HG02759 (cell line): ENCODE measurements at regions not wholly inside any gene's neighbourhood (a gene's known extent, or its start where the extent isn't known, plus 50 kb on each side); places are given as distances from the start of the nearest gene placed in this dataset.

Experiments
- ATAC-seq: cut with Tn5 transposase; IDR thresholded peaks from one replicate; pipeline ENCODE4 v1.9.1; 2021; ENCODE audit warnings: mild to moderate bottlenecking, moderate library complexity; ENCODE audit not compliant: unreplicated experiment

DNA sequence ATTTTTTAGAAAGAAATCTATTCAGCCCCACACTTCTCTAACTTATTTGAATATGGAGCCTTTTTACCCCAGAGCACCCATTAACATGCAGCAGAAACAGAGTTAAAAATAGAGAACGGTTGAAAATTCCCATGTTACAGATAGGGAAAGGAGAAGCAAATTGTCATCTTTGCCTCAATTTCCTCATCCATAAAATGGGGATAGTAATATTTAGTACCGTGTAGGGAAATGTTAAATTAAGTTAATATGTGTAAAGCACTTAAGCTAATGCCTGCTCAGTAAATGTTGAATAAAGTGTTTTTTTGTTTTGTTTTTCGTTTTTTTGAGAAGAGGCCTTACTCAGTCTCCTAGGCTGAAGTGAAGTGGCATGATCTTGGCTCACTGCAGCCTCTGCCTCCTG is 50.3 kb downstream of the NAV1 start:
- ATAC-seq, result no peak

DNA sequence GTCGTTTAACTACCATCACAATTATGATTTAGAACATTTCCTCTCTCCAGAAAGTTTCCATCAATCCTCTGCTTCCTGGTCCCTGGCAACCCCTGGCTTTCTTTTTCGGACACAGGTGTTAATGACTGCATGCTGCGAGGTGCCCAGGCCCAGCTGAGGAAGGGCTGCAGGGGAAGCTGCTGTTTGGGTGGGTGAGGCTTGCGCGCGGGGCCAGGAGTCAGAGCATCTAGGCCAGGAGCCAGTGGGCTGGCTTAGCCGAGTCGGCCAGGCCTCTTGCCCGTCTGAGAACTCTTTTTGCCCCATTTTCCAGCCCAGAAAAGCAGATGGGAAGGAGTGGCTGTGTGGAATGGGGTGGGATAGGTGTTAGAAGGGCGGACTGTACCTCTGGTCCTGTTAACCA is 51.5 kb downstream of the NAV1 start:
- no peak for ATAC-seq

DNA sequence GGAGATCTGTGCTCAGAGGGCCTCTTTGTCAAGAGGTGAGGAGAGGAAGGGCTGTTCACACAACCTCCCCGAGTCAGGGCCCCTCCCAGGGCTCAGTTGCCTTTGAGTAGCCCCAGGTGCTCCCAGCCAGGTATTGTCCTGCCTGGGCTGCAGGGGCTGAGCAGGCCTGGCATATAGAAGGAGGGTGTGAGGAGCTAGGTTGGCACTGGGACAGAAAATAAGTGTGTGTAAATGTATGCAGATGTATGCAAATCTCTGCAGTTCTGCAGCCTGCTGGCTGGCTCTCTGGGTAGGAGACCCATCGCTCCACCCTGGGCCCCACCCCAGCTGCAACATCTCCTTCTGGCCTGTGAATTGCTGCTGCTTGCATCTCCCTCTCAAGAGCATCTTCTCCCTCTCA is 52.4 kb downstream of the NAV1 start:
- ATAC-seq, result no peak

DNA sequence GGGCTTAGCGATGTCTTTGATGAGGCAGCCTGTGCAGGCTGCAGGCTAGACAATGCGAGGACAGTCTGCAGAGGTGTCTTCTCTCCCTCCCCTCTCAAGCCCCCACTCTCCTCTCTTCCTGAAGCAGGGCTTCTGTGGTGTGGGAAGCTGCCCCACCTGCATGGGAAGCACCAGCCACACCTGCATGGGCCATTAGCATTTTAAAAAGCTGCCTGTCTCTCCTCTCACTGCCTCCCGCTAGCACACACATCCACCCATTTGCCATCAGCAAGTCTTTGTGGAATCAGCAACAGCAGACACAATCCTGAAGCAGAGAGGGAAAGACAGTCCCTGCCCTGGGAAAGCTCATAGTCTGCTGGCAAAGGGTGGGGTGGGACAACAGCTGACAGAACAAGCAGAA is 53.1 kb downstream of the NAV1 start:
- ATAC-seq, result no peak

DNA sequence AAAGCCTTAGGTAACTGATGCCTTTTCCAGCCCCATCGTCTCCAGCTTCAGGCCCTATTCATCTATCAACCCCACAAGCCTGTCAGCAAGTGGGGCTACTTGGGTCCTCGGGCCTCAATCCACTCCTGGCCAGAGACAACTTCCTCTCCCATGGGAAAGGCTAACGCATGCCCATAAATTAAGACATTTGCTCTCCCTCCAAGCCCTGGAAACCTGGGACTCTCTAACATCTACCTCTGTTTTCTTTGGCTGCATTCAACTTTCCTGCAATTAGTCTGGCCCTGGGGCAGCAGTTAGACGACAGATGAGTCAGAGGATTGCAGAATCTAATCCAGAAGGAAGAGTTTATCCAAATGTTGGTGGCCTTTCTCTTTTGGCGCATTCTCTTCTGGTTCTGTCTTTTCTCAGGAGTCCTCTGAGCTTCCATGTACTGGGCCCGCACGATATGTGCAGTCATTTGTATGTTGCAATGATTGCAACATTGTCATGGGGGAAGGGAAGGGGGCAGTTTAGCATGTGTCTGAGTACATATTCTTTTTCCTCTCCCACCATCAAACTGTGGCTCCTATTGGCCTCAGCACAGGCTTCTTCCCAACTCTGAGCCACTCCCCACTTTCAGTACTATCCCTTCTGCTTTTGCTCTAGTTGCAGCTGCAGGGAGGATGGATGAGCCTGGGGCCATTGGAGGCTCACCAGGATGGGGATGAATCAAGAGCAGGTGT is 54.4 kb downstream of the NAV1 start:
- no peak for ATAC-seq

DNA sequence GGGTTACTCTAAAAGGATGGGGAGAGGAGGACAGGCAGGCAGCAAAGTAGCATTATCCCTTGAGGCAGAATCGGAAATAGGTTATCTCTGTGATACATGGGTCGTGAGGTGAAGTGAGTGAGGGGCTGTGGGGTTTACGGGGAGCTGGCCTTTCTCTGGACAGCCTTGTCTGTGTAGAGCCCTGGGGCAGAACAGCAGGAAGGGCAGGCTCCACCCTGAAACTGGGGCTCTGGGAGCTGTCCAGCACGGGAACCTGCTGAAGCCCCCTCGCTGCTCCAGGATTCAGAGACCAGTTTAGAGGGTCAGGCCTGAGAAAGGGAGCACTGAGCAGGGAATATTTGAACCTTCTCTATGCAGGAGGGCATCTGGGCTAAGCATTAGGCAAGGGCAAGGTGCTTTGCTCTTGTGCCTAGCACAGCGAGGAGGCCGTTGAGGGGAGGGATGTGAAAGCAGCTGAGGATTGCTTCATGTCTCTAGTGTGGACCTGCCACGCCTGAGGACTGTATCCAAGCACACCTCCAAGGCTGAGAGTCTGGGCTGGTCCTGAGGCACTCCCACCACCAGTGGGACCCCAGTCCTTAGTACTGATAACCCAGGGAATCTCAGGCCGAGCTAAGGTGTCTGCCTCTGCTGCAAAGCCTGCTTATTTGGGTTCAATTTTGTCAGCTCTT is 55.8 kb downstream of the NAV1 start:
- ATAC-seq, result no peak

DNA sequence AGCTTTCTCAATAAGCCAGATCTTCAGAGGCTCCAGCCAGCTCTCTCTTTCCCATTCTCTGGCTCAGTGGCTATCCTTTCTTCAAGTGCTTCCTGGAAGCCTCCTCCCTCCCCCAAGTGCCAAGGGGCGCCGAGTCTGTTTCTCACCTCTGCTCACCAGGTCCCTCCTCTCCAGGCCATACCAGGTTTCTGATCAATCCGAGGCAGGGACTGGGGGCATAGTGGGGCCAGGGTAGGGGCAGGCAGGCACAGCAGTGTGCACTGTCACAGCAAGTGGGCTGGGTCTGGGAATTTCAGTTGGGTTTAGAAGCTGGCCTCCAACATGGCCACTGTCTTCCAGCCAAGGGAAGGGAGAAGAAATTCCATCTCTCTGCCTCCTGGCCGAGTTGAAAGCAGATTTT is 56.5 kb downstream of the NAV1 start:
- no peak for ATAC-seq

DNA sequence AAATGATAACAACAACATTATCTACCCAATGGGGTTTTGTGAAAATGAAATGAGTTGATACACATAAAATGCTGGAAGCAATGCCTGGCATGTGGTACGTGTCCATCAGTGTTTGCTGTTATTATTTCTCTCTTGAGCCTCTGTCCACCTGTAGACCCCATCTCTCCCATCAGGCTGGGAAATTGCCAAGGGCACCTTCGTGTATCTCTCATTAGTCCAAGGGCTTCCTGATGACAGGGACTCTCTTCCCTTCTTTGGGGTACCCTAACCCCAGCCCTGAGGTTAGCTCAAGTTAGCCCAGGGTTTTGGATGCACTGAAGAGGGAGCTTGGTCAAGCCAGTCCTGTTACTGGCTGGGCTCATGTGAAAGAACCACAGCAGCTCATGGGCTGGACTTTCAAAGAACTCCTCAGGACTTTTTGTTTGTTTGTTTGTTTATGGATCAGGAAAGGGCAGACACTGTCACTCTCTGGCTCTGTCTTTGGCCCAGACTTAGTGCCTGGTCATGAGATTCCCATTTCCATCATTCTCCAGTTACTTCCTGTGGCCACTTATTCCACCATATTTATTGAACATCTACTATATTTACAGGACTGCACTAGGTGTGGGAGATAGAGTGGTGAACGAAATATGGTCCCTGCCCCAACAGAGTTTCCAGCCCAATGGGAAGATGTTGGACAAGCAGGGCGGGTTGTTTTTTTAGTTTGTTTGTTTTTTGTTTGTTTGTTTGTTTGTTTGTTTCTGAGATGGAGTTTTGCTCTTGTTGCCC is 57.4 kb downstream of the NAV1 start:
- ATAC-seq, result no peak

DNA sequence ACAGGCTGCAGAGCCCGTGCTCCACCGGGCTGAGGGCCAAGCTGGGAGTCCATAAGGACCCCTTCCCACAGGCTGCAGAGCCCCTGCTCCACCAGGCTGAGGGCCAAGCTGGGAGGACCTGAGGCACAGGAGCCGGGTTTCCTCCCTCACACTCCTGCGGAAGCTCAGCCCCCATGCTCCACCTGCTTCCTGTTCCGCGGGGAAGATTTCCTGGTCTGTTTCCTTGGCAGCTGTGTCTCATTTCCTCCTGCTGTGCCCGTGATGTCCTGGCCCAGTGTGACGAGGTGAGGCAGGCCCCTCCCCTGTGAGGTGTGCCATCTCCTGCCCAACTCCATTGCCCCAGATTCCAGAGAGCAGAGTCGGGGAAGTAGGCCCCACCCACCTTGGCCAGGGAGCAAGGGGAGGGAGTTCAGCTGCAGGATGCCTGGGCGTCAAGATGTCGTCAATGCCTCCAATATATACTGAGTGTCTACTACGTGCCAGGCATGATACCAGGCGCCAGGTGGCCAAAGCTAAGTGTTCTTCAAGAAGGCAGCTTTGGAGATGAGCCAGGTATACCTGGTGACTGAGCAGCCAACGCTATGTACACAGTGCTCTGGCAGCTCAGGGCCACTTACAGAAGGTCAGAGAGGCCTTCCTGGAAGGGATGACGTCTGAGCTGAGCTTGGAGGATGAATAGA is 58.8 kb downstream of the NAV1 start:
- ATAC-seq, result no peak

DNA sequence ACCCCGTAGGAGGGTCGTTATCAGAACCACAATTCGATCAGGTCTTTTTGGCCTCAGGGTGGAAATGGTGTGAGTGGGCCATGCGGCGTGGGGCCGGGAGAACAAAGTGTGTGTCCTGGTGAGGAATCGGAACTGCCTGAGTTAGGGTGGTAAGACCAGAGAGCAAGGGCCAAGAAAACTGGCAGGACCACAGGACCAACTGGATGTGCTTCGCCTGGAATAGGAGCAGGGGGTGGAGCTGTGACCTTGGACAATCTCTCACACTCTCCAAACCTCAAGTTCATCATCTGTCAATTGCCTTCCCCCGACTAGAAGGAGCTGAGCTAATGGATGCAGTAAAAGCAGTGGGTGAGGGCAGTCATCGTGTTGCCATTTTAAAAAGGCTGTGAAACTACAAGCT is 59.5 kb downstream of the NAV1 start:
- ATAC-seq, result no peak

DNA sequence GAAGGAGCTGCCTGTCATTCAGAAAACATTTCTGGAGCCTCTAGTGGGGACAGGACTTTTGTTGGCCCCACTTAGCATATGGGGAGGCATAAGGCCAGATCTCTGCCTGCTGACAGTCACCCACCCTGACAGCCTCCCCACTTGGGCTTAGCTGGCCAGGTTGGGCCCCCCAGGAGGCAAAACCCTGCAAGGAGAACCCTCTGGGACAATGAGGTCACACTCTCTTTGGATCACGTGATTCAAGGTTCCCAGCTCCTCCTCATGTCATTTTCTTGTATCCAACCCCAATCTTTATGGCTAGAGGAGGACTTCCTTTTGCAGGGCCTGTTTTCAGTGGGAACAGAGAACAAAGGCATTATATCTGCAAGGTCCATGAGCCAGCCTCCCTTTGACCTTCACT is 60.0 kb downstream of the NAV1 start:
- ATAC-seq, result no peak

DNA sequence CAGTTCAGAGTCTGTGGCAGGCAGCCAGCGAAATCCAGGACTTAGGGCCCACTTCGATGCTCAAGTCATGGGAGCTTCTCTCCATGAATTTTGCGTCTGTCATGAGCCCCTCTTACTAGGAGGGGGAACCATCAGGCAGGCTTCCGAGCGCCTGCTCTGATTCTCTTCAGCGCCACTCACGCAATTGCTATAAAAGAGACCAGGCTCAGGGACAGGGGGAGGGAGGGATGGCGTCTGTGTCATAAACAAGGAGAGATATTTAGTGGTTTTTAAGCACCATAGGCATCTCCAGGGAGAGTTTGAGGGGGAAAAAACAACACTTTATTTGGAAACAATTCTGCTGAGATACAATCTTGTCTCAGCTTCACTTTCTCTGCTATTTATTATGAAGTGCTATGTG is 60.6 kb downstream of the NAV1 start:
- no peak for ATAC-seq

DNA sequence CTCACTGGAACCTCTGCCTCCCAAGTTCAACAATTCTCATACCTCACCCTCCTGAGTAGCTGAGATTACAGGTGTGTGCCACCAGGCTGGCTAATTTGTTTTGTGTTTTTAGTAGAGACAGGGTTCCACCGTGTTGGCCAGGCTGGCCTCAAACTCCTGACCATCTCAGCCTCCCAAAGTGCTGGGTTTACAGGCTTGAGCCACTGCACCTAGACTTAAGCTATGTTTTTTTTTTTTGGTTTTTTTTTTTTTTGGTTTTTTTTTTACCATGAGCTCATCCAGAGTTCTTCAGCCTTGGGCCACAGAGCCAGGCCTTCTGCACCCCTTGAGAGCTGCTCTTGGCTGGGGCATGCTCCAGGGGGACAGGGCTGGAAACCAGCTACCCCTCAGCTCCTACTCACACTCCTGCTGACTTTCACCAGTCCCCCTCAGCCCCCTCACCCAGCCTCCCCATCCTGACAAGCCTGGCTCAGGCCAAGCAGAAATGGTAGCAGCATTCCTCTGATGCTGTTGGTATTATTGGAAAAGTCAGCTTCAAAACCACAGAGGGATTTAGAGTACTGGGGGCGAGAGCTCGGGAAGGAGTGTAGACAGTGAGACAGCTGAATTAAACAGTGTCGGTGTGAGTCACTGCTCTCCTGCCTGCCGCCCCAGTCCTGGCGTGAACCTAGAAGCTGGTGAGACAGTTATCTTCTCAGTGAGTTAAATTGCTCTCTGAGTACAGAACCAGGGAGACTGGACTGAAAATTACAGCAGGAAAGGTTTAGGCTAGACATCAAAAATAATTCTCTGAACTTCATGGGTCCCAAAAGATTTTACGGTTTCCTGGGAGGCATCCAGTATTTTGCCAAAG is 63.7 kb downstream of the NAV1 start:
- no peak for ATAC-seq

DNA sequence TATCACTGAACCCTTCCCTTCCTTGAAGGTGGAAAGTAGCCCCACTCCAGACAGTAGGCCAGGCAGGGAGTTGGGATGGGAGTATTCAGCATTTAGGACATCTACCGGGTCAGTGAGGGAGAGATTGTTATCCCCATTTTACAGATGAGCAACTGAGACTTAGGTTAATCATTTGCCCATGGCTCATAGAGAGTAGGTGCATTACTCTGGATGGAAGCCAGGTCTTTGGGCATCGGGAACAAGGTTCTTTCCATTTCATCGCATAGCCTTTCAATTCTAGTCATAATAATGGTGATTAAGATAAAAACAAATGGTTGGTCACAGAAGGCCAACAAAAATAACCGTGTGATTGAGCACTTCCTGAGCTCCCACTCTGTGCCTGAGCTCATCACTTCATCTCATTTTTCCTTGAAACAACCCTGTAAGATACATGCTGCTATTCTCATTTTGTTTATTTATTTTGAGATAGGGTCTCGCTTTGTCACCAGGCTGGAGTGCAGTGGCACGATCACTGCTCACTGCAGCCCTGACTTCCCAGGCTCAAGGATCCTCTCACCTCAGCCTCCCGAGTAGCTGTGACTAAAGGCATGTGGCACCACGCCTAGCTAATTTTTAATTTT is 64.8 kb downstream of the NAV1 start:
- no peak for ATAC-seq

DNA sequence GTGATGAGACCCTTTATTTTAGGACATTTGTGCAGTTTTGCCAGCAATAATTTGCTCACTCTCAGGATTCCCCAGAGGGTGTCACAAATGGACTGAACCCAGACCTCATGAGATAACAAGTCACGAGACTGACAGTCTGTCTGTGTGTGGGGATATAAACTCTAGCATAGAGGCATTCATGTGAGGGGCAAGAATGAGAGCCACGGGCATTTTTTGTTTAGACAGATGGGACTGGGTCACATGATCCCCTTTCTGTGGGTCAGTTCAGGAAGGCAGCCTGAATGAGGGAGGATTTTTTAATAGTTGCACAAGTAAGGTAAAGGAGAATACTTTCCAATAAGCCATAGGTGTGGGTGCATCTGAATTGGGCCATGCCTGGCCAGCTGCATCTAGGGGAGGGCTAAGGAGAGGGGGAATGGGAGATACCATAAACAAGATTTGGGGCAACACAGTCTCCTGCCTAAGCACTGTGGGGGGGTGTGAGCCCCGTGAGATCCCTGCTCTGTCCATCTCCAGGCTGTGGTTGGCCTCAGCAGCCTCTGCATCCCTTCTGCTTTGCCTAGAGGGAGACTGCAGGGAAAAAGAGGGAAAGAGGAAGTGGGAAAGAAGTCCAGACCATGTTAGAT is 66.6 kb downstream of the NAV1 start:
- ATAC-seq, result no peak

DNA sequence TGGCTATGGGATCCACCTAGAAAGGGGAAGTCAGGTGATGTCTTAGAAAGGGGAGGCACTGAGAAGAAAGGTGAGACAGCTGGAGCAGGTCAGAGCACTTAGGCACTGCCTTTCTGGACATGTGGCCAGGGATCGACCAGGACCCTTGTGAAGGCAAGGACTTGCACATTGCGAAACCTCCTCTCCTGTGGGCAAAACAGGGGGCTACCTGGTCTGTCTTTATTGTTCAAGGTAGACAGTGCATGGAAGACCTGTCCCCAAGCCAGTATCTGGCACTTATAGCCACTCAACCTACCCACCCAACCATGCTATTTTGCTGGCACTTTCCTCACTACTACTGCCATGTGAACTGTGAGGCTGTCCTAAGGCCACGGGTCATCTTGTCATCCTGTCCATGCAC is 67.2 kb downstream of the NAV1 start:
- no peak for ATAC-seq

DNA sequence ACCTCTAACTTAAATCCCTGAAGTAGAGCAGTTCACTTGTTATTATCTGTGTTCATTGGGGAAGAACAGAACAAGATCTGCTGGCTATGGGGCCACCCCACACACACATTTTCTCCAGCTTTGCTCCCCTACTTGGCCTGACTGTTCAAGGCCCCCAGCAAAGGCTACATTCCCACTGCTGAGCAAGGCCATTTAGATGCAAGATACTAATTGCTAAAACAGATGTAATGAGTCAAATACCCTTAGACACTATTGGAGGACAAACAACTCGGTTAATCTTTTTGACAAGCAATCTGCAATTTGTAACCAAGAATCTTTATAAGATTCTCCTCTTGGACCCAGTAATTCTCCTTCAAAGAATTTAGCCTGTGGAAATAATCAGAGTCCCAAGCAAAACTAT is 67.7 kb downstream of the NAV1 start:
- no peak for ATAC-seq

DNA sequence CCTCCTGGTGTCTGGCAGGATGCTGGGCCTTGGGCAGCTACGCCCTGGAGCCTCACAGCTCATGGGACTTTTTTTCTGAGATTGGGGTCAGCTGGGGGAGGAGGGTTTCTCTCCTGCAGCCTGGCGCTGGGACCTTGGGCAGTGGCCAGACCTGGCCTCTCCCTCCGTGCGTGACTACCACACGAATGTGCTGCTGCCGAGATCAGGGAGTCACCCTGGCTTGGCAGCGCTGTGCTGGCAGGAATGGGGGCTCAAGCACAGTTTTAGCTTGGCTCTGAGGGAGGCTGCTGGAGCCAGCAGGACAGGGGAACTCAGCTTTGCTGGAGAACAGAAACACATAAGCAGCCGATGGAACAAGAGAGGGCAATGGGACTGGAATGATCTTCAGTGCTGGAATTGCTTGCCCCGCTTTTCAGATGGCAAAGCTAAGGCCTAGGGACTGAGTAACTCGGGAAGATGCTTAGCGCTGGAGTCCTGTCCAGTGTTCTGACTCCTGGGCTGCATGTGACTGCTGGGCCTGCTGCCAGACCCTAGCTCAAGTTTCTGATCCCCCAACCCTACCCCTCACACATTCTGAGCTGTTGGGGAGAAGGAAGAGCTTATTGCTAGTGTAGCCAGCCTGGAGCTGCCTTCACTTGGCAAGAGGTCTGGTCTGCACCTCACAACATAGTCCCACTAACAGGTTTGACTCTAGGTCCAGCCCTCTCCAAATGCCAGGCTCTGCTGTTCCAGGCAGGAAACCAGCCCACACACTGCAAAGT is 69.9 kb downstream of the NAV1 start:
- no peak for ATAC-seq
